ENCODE measurements at regions not wholly inside any gene's neighbourhood (a gene's known extent, or its start where the extent isn't known, plus 50 kb on each side); places are given as distances from the start of the nearest gene placed in this dataset.

- no peak for DNase-seq
Measured at GRCh38 chr20:23229989-23230388, 120.6 kb upstream of the NXT1 start.

- no peak for DNase-seq
Measured at GRCh38 chr20:23228912-23229311, 121.7 kb upstream of the NXT1 start.

GRCh38 chr20:23227976-23228375 lies 122.6 kb upstream of the NXT1 start:
- DNase-seq = no peak

- DNase-seq = no peak
Measured at GRCh38 chr20:23227274-23227673, 123.3 kb upstream of the NXT1 start.

- DNase-seq = no peak
Measured at GRCh38 chr20:23226612-23227265, 123.9 kb upstream of the NXT1 start.

GRCh38 chr20:23225407-23226060 lies 125.1 kb upstream of the NXT1 start:
- no peak for DNase-seq

GRCh38 chr20:23224806-23225205 lies 125.8 kb upstream of the NXT1 start:
- no peak for DNase-seq

GRCh38 chr20:23223908-23224580 lies 126.5 kb upstream of the NXT1 start:
- no peak for DNase-seq

- no peak for DNase-seq
Measured at GRCh38 chr20:23222531-23223200, 127.9 kb upstream of the NXT1 start.

GRCh38 chr20:23217023-23217422 lies 130.9 kb upstream of the CD93 start:
- DNase-seq = no peak

GRCh38 chr20:23215344-23215995 lies 129.3 kb upstream of the CD93 start:
- no peak for DNase-seq

- DNase-seq = no peak
Measured at GRCh38 chr20:23214903-23215302, 128.8 kb upstream of the CD93 start.

- no peak for DNase-seq
Measured at GRCh38 chr20:23212464-23212995, 126.4 kb upstream of the CD93 start.

GRCh38 chr20:23212011-23212410 lies 125.9 kb upstream of the CD93 start:
- DNase-seq = no peak

- DNase-seq = no peak
Measured at GRCh38 chr20:23211164-23211563, 125.0 kb upstream of the CD93 start.

GRCh38 chr20:23207826-23208540 lies 121.9 kb upstream of the CD93 start:
- DNase-seq = no peak

GRCh38 chr20:23206995-23207394 lies 120.9 kb upstream of the CD93 start:
- no peak for DNase-seq

- DNase-seq = no peak
Measured at GRCh38 chr20:23206061-23206460, 119.9 kb upstream of the CD93 start.

GRCh38 chr20:23205611-23206041 lies 119.5 kb upstream of the CD93 start:
- DNase-seq = no peak

- DNase-seq = no peak
Measured at GRCh38 chr20:23205211-23205610, 119.1 kb upstream of the CD93 start.

- no peak for DNase-seq
Measured at GRCh38 chr20:23203951-23204730, 118.0 kb upstream of the CD93 start.
